CD4-positive, alpha-beta memory T cell (primary cell): ENCODE measurements at regions not wholly inside any gene's neighbourhood (a gene's known extent, or its start where the extent isn't known, plus 50 kb on each side); places are given as distances from the start of the nearest gene placed in this dataset.

Experiments used
- CTCF ChIA-PET: fragments of 350-600 bp; sonication (Branson Sonifier 250); formaldehyde crosslinking; loops from one replicate; lab custom pipeline; 2021; ENCODE audit warnings: inconsistent platforms; ENCODE audit not compliant: partially characterized antibody; lab: Charles Lee
- POLR2A ChIA-PET: fragments of 350-600 bp; sonication (Branson Sonifier 250); formaldehyde crosslinking; loops from one replicate; lab custom pipeline; 2021; ENCODE audit not compliant: partially characterized antibody; lab: Charles Lee
- DNase-seq, 5 donors: peaks; one replicate each; pipeline versions ENCODE4 v3.0.0 to v3.0.0-alpha.2; 2020 to 2022; ENCODE audit warnings: mixed read lengths in 1 of 5
- H3K27ac ChIP-seq: one replicate; pipeline ENCODE4 v1.7.0; 2013; ENCODE audit warnings: low read depth, low read length
- H3K27me3 ChIP-seq: 2 replicates; pipeline ENCODE4 v1.7.0; 2013; ENCODE audit warnings: mild to moderate bottlenecking, low read length, moderate library complexity; ENCODE audit not compliant: insufficient read depth
- H3K36me3 ChIP-seq: 2 replicates; pipeline ENCODE4 v1.7.0; 2013; ENCODE audit warnings: mild to moderate bottlenecking, low read length, moderate library complexity; ENCODE audit not compliant: insufficient read depth
- H3K4me1 ChIP-seq: 2 replicates; pipeline ENCODE4 v1.7.0; 2013; ENCODE audit warnings: mild to moderate bottlenecking, low read length, moderate library complexity; ENCODE audit not compliant: insufficient read depth
- H3K4me3 ChIP-seq, 2 donors: one replicate each; pipeline ENCODE4 v1.7.0; 2013; ENCODE audit warnings: low read length in 2 of 2, mild to moderate bottlenecking in 1 of 2
- H3K9me3 ChIP-seq, 2 donors: one replicate each; pipeline ENCODE4 v1.7.0; 2013; ENCODE audit warnings: low read length in 2 of 2, control low read depth in 1 of 2; ENCODE audit not compliant: control insufficient read depth in 1 of 2
- H3K27ac Mint-ChIP-seq, 7 donors: one replicate each; pipeline ENCODE4 v1.8.0; 2020 to 2021; ENCODE audit warnings: mixed read lengths in 7 of 7, mild to moderate bottlenecking in 6 of 7, inconsistent platforms in 3 of 7, moderate library complexity in 3 of 7
- H3K27me3 Mint-ChIP-seq, 2 donors: one replicate each; pipeline ENCODE4 v1.8.0; 2020 to 2021; ENCODE audit warnings: mixed read lengths in 2 of 2
- H3K36me3 Mint-ChIP-seq, 2 donors: one replicate each; pipeline ENCODE4 v1.8.0; 2020 to 2021; ENCODE audit warnings: mixed read lengths in 2 of 2, inconsistent platforms in 1 of 2, mild to moderate bottlenecking in 1 of 2
- H3K4me1 Mint-ChIP-seq, 4 donors: one replicate each; pipeline ENCODE4 v1.8.0; 2020 to 2021; ENCODE audit warnings: mixed read lengths in 4 of 4, mild to moderate bottlenecking in 1 of 4
- H3K4me3 Mint-ChIP-seq, 8 donors: one replicate each; pipeline ENCODE4 v1.8.0; 2020 to 2021; ENCODE audit warnings: mixed read lengths in 8 of 8, mild to moderate bottlenecking in 7 of 8, moderate library complexity in 6 of 8, inconsistent platforms in 3 of 8
- H3K9me3 Mint-ChIP-seq, 8 donors: one replicate each; pipeline ENCODE4 v1.8.0; 2020 to 2021; ENCODE audit warnings: mixed read lengths in 8 of 8, mild to moderate bottlenecking in 5 of 8, inconsistent platforms in 3 of 8, moderate library complexity in 1 of 8
- intact Hi-C: fragments of 100-400 bp; cut with micrococcal nuclease; formaldehyde crosslinking; loops from one replicate; pipeline ENCODE4 v1.15.1; 2023

DNA sequence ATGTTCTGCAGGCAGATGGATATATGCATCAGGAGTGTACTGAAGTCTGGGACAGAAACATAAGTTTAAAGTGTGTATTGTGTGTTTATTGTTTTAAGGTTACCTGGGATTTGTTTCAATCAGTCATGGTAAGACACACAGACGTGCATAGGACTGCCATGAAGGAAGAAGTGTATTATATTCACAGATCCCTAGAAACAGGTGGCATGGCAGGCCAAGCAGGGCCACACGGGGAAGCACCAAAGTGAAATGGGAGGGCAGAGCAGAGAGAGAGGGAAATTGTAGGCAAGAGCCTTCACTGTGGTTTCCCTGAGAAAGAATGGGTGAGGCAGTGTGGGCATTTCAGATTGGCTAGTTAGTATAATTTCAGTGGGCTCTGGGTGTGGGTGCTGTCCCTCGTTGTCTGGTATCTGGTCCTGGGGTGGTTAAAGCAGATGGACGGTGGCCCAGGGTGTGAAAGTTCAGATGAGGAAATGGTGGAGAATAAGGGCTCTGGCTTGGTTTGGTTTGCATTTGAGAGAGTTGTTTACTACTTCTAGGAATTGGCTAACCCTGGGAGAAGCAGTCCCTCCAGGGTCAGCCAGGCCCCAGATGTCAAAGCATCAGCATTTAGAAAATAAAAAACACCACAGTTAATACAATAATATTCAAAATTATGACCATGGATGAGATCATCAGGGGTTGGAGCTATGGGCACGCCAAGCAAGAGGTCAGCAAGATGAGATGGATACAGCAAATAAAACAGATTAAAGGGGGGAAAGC lies 160.0 kb downstream of the LRRC30 start:
- Histone ChIP-seq H3K27me3 (no peaks in the 10 kb centered on the region), H3K9me3 (no peaks in the 10 kb centered on the region), H3K36me3 (no peaks in the 10 kb centered on the region), H3K4me3 (no peak overlapping the region), H3K4me1 (no peaks in the 10 kb centered on the region), H3K27ac (no peak overlapping the region)
- peaks cover 0 to 14% (median 2%) of the 10 kb centered on the region in 8 donors for H3K9me3 Mint-ChIP-seq
- no peaks in the 10 kb centered on the region for H3K36me3 Mint-ChIP-seq
- intact Hi-C loops = no loop called here
- ChIA-PET CTCF (no interaction called here), POLR2A (no interaction called here)
- no peaks in the 10 kb centered on the region for H3K27me3 Mint-ChIP-seq
- H3K27ac Mint-ChIP-seq = peak overlapping the region in 1 of 7 donors; percentile 43
- H3K4me3 Mint-ChIP-seq = no peak overlapping the region
- no peak for DNase-seq
- no peaks in the 10 kb centered on the region for H3K4me1 Mint-ChIP-seq

DNA sequence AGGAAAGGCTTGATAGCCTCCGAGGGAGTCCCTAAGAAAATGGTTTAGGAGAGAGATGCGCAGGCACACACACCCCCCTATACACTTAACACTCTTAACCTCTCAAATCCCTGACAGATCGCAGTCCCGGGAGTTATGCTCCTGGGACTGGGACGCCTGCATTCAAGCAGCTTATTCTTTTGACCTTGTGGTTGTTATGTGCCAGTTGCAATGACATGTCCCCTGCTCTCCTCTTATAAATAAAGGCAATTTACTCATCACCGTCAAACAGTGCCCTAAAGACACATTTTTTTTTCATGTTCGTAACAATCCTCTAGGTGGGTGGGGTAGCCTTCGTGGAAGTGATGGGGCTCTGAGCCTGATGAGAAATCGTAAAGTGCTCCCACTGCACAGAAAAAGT lies 162.2 kb downstream of the LRRC30 start:
- Mint-ChIP-seq H3K4me3 (no peak overlapping the region), H3K4me1 (no peaks in the 10 kb centered on the region), H3K36me3 (no peaks in the 10 kb centered on the region), H3K27ac (no peak overlapping the region), H3K27me3 (no peaks in the 10 kb centered on the region), H3K9me3 (peaks cover 0 to 13% (median 0%) of the 10 kb centered on the region in 8 donors)
- Histone ChIP-seq H3K4me3 (no peak overlapping the region), H3K27ac (no peak overlapping the region), H3K36me3 (no peaks in the 10 kb centered on the region), H3K9me3 (no peaks in the 10 kb centered on the region), H3K4me1 (no peaks in the 10 kb centered on the region), H3K27me3 (no peaks in the 10 kb centered on the region)
- ChIA-PET CTCF (no interaction called here), POLR2A (no interaction called here)
- intact Hi-C loops = no loop called here
- no peak for DNase-seq

DNA sequence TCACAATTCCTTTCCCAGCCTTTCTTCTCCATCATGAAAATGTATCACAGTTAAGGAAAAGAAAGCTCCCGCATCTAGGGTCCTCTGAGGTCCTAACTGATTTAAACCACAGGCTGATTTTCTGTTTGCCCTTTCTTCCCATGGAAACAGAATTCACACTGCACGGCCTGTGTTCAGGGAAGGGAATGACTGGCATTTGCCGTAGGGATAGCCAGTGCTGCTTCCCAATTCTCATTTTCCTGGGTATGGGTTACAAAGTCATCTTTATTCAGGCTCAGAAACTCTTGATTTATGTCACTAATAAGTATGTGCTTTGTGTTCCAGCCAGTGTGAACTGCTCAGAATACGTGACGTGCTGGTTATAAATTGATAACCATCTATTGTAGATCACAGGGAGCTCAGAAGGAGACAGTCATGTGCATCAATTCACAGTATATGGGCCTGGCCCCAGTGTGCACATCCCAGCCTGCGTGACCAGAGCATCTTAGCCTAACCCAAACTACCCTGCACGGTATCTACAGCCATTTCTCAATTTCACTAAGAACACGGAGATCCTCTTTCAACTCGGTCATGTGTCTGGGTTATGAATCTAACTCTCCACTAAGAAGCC lies 163.3 kb downstream of the LRRC30 start:
- Histone ChIP-seq H3K27ac (no peak overlapping the region), H3K4me1 (no peaks in the 10 kb centered on the region), H3K36me3 (no peaks in the 10 kb centered on the region), H3K9me3 (no peaks in the 10 kb centered on the region), H3K4me3 (no peak overlapping the region), H3K27me3 (no peaks in the 10 kb centered on the region)
- ChIA-PET POLR2A (no interaction called here), CTCF (no interaction called here)
- H3K9me3 Mint-ChIP-seq = peaks cover 0 to 13% (median 0%) of the 10 kb centered on the region in 8 donors
- no peaks in the 10 kb centered on the region for H3K4me1 Mint-ChIP-seq
- no peak overlapping the region for H3K4me3 Mint-ChIP-seq
- no peak overlapping the region for H3K27ac Mint-ChIP-seq
- no peak for DNase-seq
- intact Hi-C loops = no loop called here
- no peaks in the 10 kb centered on the region for H3K27me3 Mint-ChIP-seq
- no peaks in the 10 kb centered on the region for H3K36me3 Mint-ChIP-seq

DNA sequence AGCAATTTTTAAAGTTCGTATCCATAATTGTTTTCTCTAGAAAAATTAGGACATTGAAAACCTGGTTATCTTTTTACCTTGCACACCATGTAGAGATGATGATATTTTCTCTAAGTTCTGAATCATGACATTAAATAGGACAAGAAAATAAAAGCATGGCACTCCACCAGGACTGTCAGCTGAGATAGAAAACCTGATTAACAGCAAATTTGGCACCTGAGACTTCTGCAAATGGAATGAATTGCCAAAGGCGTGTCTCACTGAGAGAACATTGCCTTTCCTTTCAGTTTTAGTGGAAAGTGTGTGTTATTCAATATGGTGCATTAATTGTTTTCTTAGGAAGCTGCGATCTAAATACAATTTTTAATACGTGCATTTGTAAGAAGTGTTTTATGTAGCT lies 164.7 kb downstream of the LRRC30 start:
- Histone ChIP-seq H3K4me1 (no peaks in the 10 kb centered on the region), H3K4me3 (no peak overlapping the region), H3K9me3 (no peaks in the 10 kb centered on the region), H3K27me3 (no peaks in the 10 kb centered on the region), H3K27ac (no peak overlapping the region), H3K36me3 (no peaks in the 10 kb centered on the region)
- Mint-ChIP-seq H3K36me3 (no peaks in the 10 kb centered on the region), H3K9me3 (peaks cover 0 to 9% (median 0%) of the 10 kb centered on the region in 8 donors), H3K27ac (no peak overlapping the region), H3K27me3 (no peaks in the 10 kb centered on the region), H3K4me1 (no peaks in the 10 kb centered on the region), H3K4me3 (no peak overlapping the region)
- POLR2A ChIA-PET = no interaction called here
- no peak for DNase-seq
- CTCF ChIA-PET = no interaction called here
- intact Hi-C loops = no loop called here

DNA sequence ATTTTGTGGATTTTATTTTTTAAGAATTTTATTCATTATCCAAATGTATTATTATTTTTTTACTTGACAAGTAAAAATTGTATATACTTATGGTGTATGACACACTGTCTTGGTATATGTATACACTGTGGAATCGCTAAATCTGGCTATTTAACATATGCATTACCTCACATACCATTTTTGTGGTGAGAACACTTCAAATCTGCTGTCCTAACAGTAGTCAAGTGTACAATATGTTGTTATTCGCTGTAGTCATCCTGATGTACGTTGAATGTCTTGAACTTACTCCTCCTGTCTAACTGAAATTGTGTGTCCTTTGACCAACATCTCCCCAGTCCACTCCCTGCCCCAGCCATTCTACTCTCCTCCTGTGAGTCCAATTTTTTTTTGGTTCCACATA lies 153.2 kb upstream of the PTPRM start:
- no peak overlapping the region for H3K4me3 ChIP-seq
- H3K27me3 Mint-ChIP-seq = peaks cover 0 to 3% of the 10 kb centered on the region in 2 donors
- H3K9me3 Mint-ChIP-seq = peaks cover 0 to 14% (median 4%) of the 10 kb centered on the region in 8 donors
- intact Hi-C loops = no loop called here
- no peaks in the 10 kb centered on the region for H3K27me3 ChIP-seq
- no peak for DNase-seq
- H3K9me3 ChIP-seq = no peaks in the 10 kb centered on the region
- H3K4me1 ChIP-seq = no peaks in the 10 kb centered on the region
- no peak overlapping the region for H3K27ac ChIP-seq
- no peaks in the 10 kb centered on the region for H3K36me3 ChIP-seq
- no peak overlapping the region for H3K27ac Mint-ChIP-seq
- no peak overlapping the region for H3K4me3 Mint-ChIP-seq
- CTCF ChIA-PET = no interaction called here
- POLR2A ChIA-PET = no interaction called here
- H3K4me1 Mint-ChIP-seq = no peaks in the 10 kb centered on the region
- no peaks in the 10 kb centered on the region for H3K36me3 Mint-ChIP-seq

DNA sequence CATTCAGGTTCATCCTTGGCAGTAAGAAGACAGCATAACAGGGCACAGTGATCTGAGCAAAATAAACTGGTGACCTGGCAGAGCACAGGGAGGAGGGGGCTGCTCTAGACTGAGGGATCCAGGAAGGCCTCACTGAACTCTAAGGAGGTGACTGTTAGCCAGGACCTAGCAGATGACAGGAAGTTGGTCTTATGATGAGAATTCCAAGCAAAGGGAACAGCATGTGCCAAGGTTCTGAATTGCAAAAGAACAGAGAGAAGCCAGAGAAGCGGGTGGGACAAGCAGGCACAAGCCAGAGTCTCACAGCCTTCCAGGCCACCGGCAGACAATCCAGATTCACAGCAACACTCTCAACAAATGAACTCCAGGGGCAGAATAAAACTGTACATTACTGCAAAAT lies 152.7 kb upstream of the PTPRM start:
- ChIA-PET CTCF (no interaction called here), POLR2A (no interaction called here)
- no peaks in the 10 kb centered on the region for H3K27me3 ChIP-seq
- Mint-ChIP-seq H3K4me3 (no peak overlapping the region), H3K4me1 (no peaks in the 10 kb centered on the region), H3K27me3 (peaks cover 0 to 3% of the 10 kb centered on the region in 2 donors), H3K27ac (no peak overlapping the region), H3K9me3 (peaks cover 0 to 13% (median 4%) of the 10 kb centered on the region in 8 donors), H3K36me3 (no peaks in the 10 kb centered on the region)
- H3K9me3 ChIP-seq = no peaks in the 10 kb centered on the region
- no peak overlapping the region for H3K4me3 ChIP-seq
- no peak overlapping the region for H3K27ac ChIP-seq
- no peaks in the 10 kb centered on the region for H3K36me3 ChIP-seq
- no peak for DNase-seq
- H3K4me1 ChIP-seq = no peaks in the 10 kb centered on the region
- intact Hi-C loops = no loop called here

DNA sequence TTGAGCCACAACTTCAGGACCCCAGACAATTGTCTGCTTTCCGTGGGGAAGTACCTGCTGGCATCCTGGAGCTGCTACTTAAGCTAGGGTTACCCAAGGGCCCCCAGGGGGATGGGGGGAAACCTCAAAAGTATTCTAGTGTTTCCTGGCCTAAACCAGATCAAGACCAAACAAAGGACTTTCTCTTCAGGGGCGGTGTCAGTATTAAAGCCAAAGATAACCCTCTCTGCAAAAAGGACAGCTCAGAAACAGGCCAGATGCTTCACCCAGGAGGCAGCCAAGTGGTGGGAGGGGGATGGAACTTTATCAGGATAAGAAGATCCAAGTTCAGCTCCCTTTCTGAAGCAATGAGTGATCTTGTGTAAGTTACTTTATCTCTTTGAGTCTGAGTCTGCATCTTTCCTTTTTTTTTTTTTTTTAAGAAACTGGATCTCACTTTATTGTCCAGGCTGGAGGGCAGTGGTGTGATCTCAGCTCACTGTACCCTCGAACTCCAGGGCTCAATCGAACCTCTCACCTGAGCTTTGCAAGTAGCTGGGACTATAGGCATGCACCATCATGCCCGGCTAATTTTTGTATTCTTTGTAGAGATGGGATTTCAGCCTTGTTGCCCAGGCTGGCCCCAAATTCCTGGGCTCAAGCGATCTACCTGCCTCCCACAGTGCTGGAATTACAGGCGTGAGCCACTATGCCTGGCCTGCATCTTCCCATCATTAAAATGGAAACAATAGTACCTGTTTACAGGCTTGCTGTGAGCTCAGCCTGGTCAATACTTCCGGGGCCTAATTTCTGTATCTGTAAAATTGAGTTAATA lies 151.8 kb upstream of the PTPRM start:
- no peaks in the 10 kb centered on the region for H3K9me3 ChIP-seq
- Mint-ChIP-seq H3K27me3 (peaks cover 0 to 3% of the 10 kb centered on the region in 2 donors), H3K9me3 (peaks cover 0 to 18% (median 6%) of the 10 kb centered on the region in 8 donors), H3K4me1 (no peaks in the 10 kb centered on the region), H3K36me3 (no peaks in the 10 kb centered on the region), H3K27ac (no peak overlapping the region), H3K4me3 (no peak overlapping the region)
- DNase-seq = no peak
- no peaks in the 10 kb centered on the region for H3K27me3 ChIP-seq
- ChIA-PET CTCF (no interaction called here), POLR2A (no interaction called here)
- intact Hi-C loops = no loop called here
- H3K36me3 ChIP-seq = no peaks in the 10 kb centered on the region
- H3K4me3 ChIP-seq = no peak overlapping the region
- H3K4me1 ChIP-seq = no peaks in the 10 kb centered on the region
- H3K27ac ChIP-seq = no peak overlapping the region
